Esophagus muscularis mucosa (tissue), 4 donors: ENCODE measurements at regions not wholly inside any gene's neighbourhood (a gene's known extent, or its start where the extent isn't known, plus 50 kb on each side); places are given as distances from the start of the nearest gene placed in this dataset.

ENCODE experiments used
- CTCF ChIP-seq, 3 experiments: fragments of 200-600 bp in 2 of 3; fragments of 450-650 bp in 1 of 3; sonication (generic) in 2 of 3; IDR thresholded peaks; one replicate each; pipeline ENCODE4 v1.5.1; 2017 to 2019; ENCODE audit warnings: antibody characterized with exemption in 3 of 3, mild to moderate bottlenecking in 2 of 3, moderate library complexity in 1 of 3
- EP300 ChIP-seq: sonication (generic); formaldehyde crosslinking; IDR thresholded peaks from one replicate; pipeline ENCODE4 v1.6.1; 2017; ENCODE audit warnings: antibody characterized with exemption
- POLR2A ChIP-seq: fragments of 450-650 bp; IDR thresholded peaks from one replicate; pipeline ENCODE4 v1.6.1; 2017; ENCODE audit warnings: antibody characterized with exemption, moderate library complexity, mild to moderate bottlenecking, low read depth
- POLR2AphosphoS5 ChIP-seq, 2 donors: sonication (generic); formaldehyde crosslinking; IDR thresholded peaks; one replicate each; pipeline ENCODE4 v1.6.1; 2017; ENCODE audit warnings: antibody characterized with exemption in 2 of 2

DNA sequence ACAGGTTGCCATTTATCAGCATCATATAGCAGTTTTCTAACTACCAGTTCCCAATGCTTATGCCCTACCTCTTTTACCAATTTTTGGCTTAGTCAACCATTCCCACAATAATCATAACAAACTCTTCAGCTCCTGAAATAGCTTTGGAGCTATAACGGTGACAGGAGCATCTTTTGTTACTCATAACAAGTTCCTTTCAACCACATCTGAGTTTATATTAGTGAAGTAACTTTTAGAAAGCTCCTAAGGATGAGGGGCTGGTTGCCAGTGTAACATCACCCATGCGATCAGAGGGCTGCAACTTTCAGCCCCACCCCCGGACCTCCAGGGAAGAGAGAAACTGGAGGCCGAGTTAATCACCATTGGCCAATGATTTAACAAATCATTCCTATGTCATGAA is 495.3 kb upstream of the RASGRP1 start:
- TF ChIP-seq POLR2A (no peak), CTCF (IDR thresholded peaks at IDR 0.05) (no peak), EP300 (no peak), POLR2AphosphoS5 (IDR thresholded peaks at IDR 0.05) (no peak)
